ENCODE measurements at regions not wholly inside any gene's neighbourhood (a gene's known extent, or its start where the extent isn't known, plus 50 kb on each side); places are given as distances from the start of the nearest gene placed in this dataset.

DNA sequence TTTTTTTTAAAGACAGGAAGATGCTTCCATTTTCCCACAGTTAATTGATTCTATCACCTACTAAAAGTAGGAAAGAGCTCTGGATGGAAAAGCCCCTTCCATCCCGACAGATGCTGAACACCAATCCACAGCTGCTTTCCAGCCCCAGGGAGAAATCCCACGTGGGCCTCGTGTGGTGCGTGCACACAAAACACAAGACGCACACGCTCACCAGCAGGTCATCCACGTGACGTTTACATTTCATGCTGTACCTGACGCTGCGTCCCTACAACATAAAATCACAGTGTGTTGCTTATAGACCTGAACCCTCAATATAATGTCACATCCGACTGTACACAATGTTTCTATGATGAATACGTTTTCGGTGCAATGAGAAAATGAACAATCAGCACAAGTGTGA is 50.2 kb upstream of the DACT2 start:
- RAD21 ChIA-PET (ENCODE audit: low non-redundant PET in 1 of 2, low total read pairs in 2 of 2, uncharacterized antibody in 2 of 2, unreplicated experiment in 2 of 2) = interaction anchor here in 1 of 2 experiments (1.1 kb wide), 1 partner anchor 495 kb away, joined by 3 read pairs; no protein-coding TSS in a partner anchor
- intact Hi-C loops (cut with micrococcal nuclease) = loop anchor here (1.0 to 2.0 kb wide), 3 partner anchors 289 to 515 kb away; no protein-coding TSS in a partner anchor
- H3K27me3 ChIP-seq (ENCODE audit: insufficient read depth, low read length) = no peaks in the 10 kb centered on the region
- H3K36me3 ChIP-seq (ENCODE audit: control insufficient read depth in 1 of 2, insufficient read depth in 2 of 2, low read length in 2 of 2) = no peaks in the 10 kb centered on the region
- no peak overlapping the region for H3K27ac ChIP-seq (ENCODE audit: low read depth, low read length)
- no peak for DNase-seq (ENCODE audit: low read depth, low spot score)
- no peaks in the 10 kb centered on the region for H3K9me3 ChIP-seq (ENCODE audit: control insufficient read depth in 1 of 2, insufficient read depth in 1 of 2, low read depth in 1 of 2, low read length in 2 of 2)
- H3K9me2 ChIP-seq (ENCODE audit: insufficient read depth) = no peaks in the 10 kb centered on the region
- TF ChIP-seq YY1 (IDR thresholded peaks at IDR 0.05; ENCODE audit: extremely low read depth, insufficient replicate concordance, low read depth, low read length) (no peak), FOSL1 (IDR thresholded peaks at IDR 0.05; ENCODE audit: low read depth) (no peak), SIN3A (IDR thresholded peaks at IDR 0.05; ENCODE audit: low read depth) (no peak), CBX3 (IDR thresholded peaks at IDR 0.05; ENCODE audit: low read depth) (no peak), POLR2AphosphoS5 (IDR thresholded peaks at IDR 0.05; ENCODE audit: low read depth, low read length) (no peak), ZFX (IDR thresholded peaks at IDR 0.05) (no peak), TCF7L2 (IDR thresholded peaks at IDR 0.05; ENCODE audit: borderline replicate concordance, extremely low read depth, insufficient read depth, insufficient read length) (no peak), SP1 (IDR thresholded peaks at IDR 0.05; ENCODE audit: low read depth) (no peak), EZH2phosphoT487 (IDR thresholded peaks at IDR 0.05; ENCODE audit: borderline replicate concordance) (no peak), ZNF274 (IDR thresholded peaks at IDR 0.05; ENCODE audit: low read depth, low read length) (no peak), ELF1 (IDR thresholded peaks at IDR 0.05; ENCODE audit: borderline replicate concordance, low read depth) (no peak)
- TF ChIP-seq, protein P1, sequence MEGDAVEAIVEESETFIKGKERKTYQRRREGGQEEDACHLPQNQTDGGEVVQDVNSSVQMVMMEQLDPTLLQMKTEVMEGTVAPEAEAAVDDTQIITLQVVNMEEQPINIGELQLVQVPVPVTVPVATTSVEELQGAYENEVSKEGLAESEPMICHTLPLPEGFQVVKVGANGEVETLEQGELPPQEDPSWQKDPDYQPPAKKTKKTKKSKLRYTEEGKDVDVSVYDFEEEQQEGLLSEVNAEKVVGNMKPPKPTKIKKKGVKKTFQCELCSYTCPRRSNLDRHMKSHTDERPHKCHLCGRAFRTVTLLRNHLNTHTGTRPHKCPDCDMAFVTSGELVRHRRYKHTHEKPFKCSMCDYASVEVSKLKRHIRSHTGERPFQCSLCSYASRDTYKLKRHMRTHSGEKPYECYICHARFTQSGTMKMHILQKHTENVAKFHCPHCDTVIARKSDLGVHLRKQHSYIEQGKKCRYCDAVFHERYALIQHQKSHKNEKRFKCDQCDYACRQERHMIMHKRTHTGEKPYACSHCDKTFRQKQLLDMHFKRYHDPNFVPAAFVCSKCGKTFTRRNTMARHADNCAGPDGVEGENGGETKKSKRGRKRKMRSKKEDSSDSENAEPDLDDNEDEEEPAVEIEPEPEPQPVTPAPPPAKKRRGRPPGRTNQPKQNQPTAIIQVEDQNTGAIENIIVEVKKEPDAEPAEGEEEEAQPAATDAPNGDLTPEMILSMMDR (IDR thresholded peaks at IDR 0.05 in 2 of 3, conservative IDR thresholded peaks at IDR 0.05 in 1 of 3; ENCODE audit: borderline replicate concordance in 1 of 3, insufficient read depth in 1 of 3, low read depth in 2 of 3, low read length in 2 of 3) = no peak
- TF ChIP-seq, protein P2, sequence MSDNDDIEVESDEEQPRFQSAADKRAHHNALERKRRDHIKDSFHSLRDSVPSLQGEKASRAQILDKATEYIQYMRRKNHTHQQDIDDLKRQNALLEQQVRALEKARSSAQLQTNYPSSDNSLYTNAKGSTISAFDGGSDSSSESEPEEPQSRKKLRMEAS (IDR thresholded peaks at IDR 0.05) = no peak
- TF ChIP-seq, protein P3, sequence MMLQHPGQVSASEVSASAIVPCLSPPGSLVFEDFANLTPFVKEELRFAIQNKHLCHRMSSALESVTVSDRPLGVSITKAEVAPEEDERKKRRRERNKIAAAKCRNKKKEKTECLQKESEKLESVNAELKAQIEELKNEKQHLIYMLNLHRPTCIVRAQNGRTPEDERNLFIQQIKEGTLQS (IDR thresholded peaks at IDR 0.05) = no peak
- TF ChIP-seq, protein P4, sequence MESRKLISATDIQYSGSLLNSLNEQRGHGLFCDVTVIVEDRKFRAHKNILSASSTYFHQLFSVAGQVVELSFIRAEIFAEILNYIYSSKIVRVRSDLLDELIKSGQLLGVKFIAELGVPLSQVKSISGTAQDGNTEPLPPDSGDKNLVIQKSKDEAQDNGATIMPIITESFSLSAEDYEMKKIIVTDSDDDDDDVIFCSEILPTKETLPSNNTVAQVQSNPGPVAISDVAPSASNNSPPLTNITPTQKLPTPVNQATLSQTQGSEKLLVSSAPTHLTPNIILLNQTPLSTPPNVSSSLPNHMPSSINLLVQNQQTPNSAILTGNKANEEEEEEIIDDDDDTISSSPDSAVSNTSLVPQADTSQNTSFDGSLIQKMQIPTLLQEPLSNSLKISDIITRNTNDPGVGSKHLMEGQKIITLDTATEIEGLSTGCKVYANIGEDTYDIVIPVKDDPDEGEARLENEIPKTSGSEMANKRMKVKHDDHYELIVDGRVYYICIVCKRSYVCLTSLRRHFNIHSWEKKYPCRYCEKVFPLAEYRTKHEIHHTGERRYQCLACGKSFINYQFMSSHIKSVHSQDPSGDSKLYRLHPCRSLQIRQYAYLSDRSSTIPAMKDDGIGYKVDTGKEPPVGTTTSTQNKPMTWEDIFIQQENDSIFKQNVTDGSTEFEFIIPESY (IDR thresholded peaks at IDR 0.05; ENCODE audit: extremely low read depth, insufficient replicate concordance, low read length) = no peak
- H4K20me1 ChIP-seq (ENCODE audit: insufficient read depth) = no peaks in the 10 kb centered on the region
- no peak overlapping the region for H3K4me3 ChIP-seq (replicated peaks in 1 of 2; ENCODE audit: low read depth in 1 of 2, low read length in 2 of 2)
- no TSS peak for BruUV-seq (replicated peaks)
- H3K4me1 ChIP-seq (ENCODE audit: control insufficient read depth in 1 of 2, insufficient read depth in 2 of 2, low read length in 2 of 2) = peaks cover 0 to 4% of the 10 kb centered on the region in 2 experiments; a peak in 1 of 4 replicates
- H3K4me2 ChIP-seq (ENCODE audit: low read length) = no peak overlapping the region; the same call in 1 of the 2 replicates
- POLR2A ChIA-PET = no interaction called here
- peak overlapping the region; percentile 95 for H2AFZ ChIP-seq (ENCODE audit: low read depth, low read length, poor library complexity, severe bottlenecking)
- CTCF ChIA-PET = interaction anchor here (0.9 to 1.8 kb wide), 6 partner anchors 8 to 522 kb away, joined by 3 to 12 read pairs (median 4); no protein-coding TSS in a partner anchor
- H3K79me2 ChIP-seq (ENCODE audit: insufficient read depth, low read length) = no peaks in the 10 kb centered on the region
- peak; percentile 7; the same call in 1 of the 2 replicates for ATAC-seq
- no peak overlapping the region for H3K9ac ChIP-seq (ENCODE audit: low read length)

Data from HCT116 (cell line).